DND-41 (cell line): ENCODE measurements at regions not wholly inside any gene's neighbourhood (a gene's known extent, or its start where the extent isn't known, plus 50 kb on each side); places are given as distances from the start of the nearest gene placed in this dataset.

Experiments used
- ATAC-seq: fragments of 200-7000 bp; cut with Tn5 transposase; 3 replicates; pipeline ENCODE4 v1.9.1; 2021; ENCODE audit warnings: low read depth; ENCODE audit not compliant: insufficient read depth
- DNase-seq: peaks from one replicate; pipeline ENCODE4 v3.0.0-alpha.2; 2020
- H2AFZ ChIP-seq: 2 replicates; pipeline ENCODE4 v1.6.0; 2012; ENCODE audit warnings: low read depth, low read length
- H3K27ac ChIP-seq: 2 replicates; pipeline ENCODE4 v1.5.1; 2012; ENCODE audit warnings: low read length, inconsistent platforms
- H3K27me3 ChIP-seq: fragments of 200-600 bp; sonication (generic); 2 replicates; pipeline ENCODE4 v1.6.0; 2012; ENCODE audit warnings: low read length, mild to moderate bottlenecking, inconsistent platforms; ENCODE audit not compliant: insufficient read depth, poor library complexity
- H3K36me3 ChIP-seq: 2 replicates; pipeline ENCODE4 v1.5.1; 2012; ENCODE audit warnings: low read length, inconsistent platforms; ENCODE audit not compliant: insufficient read depth
- H3K4me1 ChIP-seq: 2 replicates; pipeline ENCODE4 v1.5.1; 2012; ENCODE audit warnings: mild to moderate bottlenecking, low read length; ENCODE audit not compliant: insufficient read depth
- H3K4me2 ChIP-seq: 2 replicates; pipeline ENCODE4 v1.6.0; 2012; ENCODE audit warnings: mild to moderate bottlenecking, moderate library complexity, low read length, inconsistent platforms; ENCODE audit not compliant: insufficient read depth
- H3K4me3 ChIP-seq, 2 experiments: fragments of 200-600 bp in 1 of 2; shearing (Covaris generic) in 1 of 2; 2 replicates each; pipeline ENCODE4 v1.5.1; 2012 to 2016; ENCODE audit warnings: inconsistent platforms in 2 of 2, low read length in 2 of 2, mild to moderate bottlenecking in 2 of 2, low read depth in 1 of 2, moderate library complexity in 1 of 2
- H3K79me2 ChIP-seq: 2 replicates; pipeline ENCODE4 v1.6.0; 2012; ENCODE audit warnings: low read length, inconsistent platforms; ENCODE audit not compliant: insufficient read depth
- H3K9ac ChIP-seq: 2 replicates; pipeline ENCODE4 v1.6.0; 2012; ENCODE audit warnings: low read depth, mild to moderate bottlenecking, inconsistent platforms, low read length, moderate library complexity
- H3K9me3 ChIP-seq: 2 replicates; pipeline ENCODE4 v1.5.1; 2012; ENCODE audit warnings: low read length, moderate library complexity, mild to moderate bottlenecking, inconsistent platforms; ENCODE audit not compliant: insufficient read depth, severe bottlenecking
- H4K20me1 ChIP-seq: 2 replicates; pipeline ENCODE4 v1.6.0; 2012; ENCODE audit warnings: low read length; ENCODE audit not compliant: insufficient read depth
- CTCF ChIP-seq: IDR thresholded peaks from 2 replicates; pipeline ENCODE4 v1.5.1; 2012; ENCODE audit warnings: borderline replicate concordance, low read length, moderate library complexity, mild to moderate bottlenecking; ENCODE audit not compliant: poor library complexity, severe bottlenecking; ENCODE audit errors: extremely low read depth
- EZH2 ChIP-seq: IDR thresholded peaks from 3 replicates; pipeline ENCODE4 v1.6.1; 2012; ENCODE audit warnings: borderline replicate concordance, low read depth, mild to moderate bottlenecking, moderate library complexity, low read length, inconsistent platforms; ENCODE audit not compliant: severe bottlenecking

- no peak overlapping the region for H3K4me2 ChIP-seq
- H3K36me3 ChIP-seq, result no peaks in the 10 kb centered on the region
- no peak overlapping the region for H3K27ac ChIP-seq
- no peaks in the 10 kb centered on the region for H3K27me3 ChIP-seq
- no peak overlapping the region for H3K9ac ChIP-seq
- no peaks in the 10 kb centered on the region for H3K9me3 ChIP-seq
- no peak for DNase-seq
- ATAC-seq, result no peak
- H3K4me3 ChIP-seq, result no peak overlapping the region
- H2AFZ ChIP-seq, result no peak overlapping the region
- H3K79me2 ChIP-seq, result no peaks in the 10 kb centered on the region
- no peaks in the 10 kb centered on the region for H3K4me1 ChIP-seq
- TF ChIP-seq EZH2 (no peak), CTCF (no peak)
- no peaks in the 10 kb centered on the region for H4K20me1 ChIP-seq
Measured at GRCh38 chr13:82216165-82216564, 1666.1 kb downstream of the SLITRK1 start.

- H3K9me3 ChIP-seq, result no peaks in the 10 kb centered on the region
- H3K27me3 ChIP-seq, result no peaks in the 10 kb centered on the region
- H3K4me1 ChIP-seq, result no peaks in the 10 kb centered on the region
- ATAC-seq (no peak), DNase-seq (no peak)
- H3K9ac ChIP-seq, result no peak overlapping the region
- H3K4me2 ChIP-seq, result no peak overlapping the region
- no peak overlapping the region for H2AFZ ChIP-seq
- TF ChIP-seq EZH2 (no peak), CTCF (no peak)
- no peak overlapping the region for H3K27ac ChIP-seq
- no peak overlapping the region for H3K4me3 ChIP-seq
- no peaks in the 10 kb centered on the region for H3K79me2 ChIP-seq
- no peaks in the 10 kb centered on the region for H3K36me3 ChIP-seq
- H4K20me1 ChIP-seq, result no peaks in the 10 kb centered on the region
Measured at GRCh38 chr13:82214341-82214740, 1667.9 kb downstream of the SLITRK1 start.

- no peak overlapping the region for H3K9ac ChIP-seq
- DNase-seq (no peak), ATAC-seq (no peak)
- H3K4me3 ChIP-seq, result no peak overlapping the region
- H4K20me1 ChIP-seq, result no peaks in the 10 kb centered on the region
- TF ChIP-seq CTCF (no peak), EZH2 (no peak)
- H3K36me3 ChIP-seq, result no peaks in the 10 kb centered on the region
- no peak overlapping the region for H3K27ac ChIP-seq
- H3K27me3 ChIP-seq, result no peaks in the 10 kb centered on the region
- peaks cover 15% of the 10 kb centered on the region for H3K9me3 ChIP-seq
- no peak overlapping the region for H2AFZ ChIP-seq
- H3K79me2 ChIP-seq, result no peaks in the 10 kb centered on the region
- no peak overlapping the region for H3K4me2 ChIP-seq
- no peaks in the 10 kb centered on the region for H3K4me1 ChIP-seq
Measured at GRCh38 chr13:82206241-82206640, 1676.0 kb downstream of the SLITRK1 start.

- Histone ChIP-seq H4K20me1 (no peaks in the 10 kb centered on the region), H3K9me3 (peaks cover 15% of the 10 kb centered on the region), H3K36me3 (no peaks in the 10 kb centered on the region), H3K4me1 (no peaks in the 10 kb centered on the region), H3K79me2 (no peaks in the 10 kb centered on the region), H3K4me3 (no peak overlapping the region), H3K9ac (no peak overlapping the region), H3K27me3 (no peaks in the 10 kb centered on the region), H3K4me2 (no peak overlapping the region), H3K27ac (no peak overlapping the region), H2AFZ (no peak overlapping the region)
- DNase-seq (no peak), ATAC-seq (no peak)
- TF ChIP-seq EZH2, result no peak
- no peak for TF ChIP-seq CTCF
Measured at GRCh38 chr13:82202398-82202797, 1679.9 kb downstream of the SLITRK1 start.
